GM12878 (cell line): ENCODE measurements at regions not wholly inside any gene's neighbourhood (a gene's known extent, or its start where the extent isn't known, plus 50 kb on each side); places are given as distances from the start of the nearest gene placed in this dataset.

Experiments
- ATAC-seq: fragments of 200-7000 bp; cut with Tn5 transposase; 3 replicates; pipeline ENCODE4 v1.9.1; 2020; ENCODE audit warnings: mild to moderate bottlenecking, moderate library complexity
- BruUV-seq: library from RNA; stranded (reverse); fragments of 400-500 nt; replicated peaks from 2 replicates; lab custom pipeline; 2021; lab: Mats Ljungman, UMichigan
- CTCF ChIA-PET: fragments of 300-600 bp; sonication (Branson Sonifier 250); formaldehyde crosslinking; extraction: SDS; loops from one replicate; lab custom pipeline; 2021; ENCODE audit warnings: inconsistent platforms; lab: Yijun Ruan, JAX
- POLR2A ChIA-PET: fragments of 350-600 bp; formaldehyde crosslinking; extraction: SDS; loops from one replicate; lab custom pipeline; 2021; ENCODE audit warnings: inconsistent platforms; lab: Charles Lee
- RAD21 ChIA-PET: fragments of 300-600 bp; sonication (Branson Sonifier 250); formaldehyde crosslinking; loops from one replicate; lab custom pipeline; 2023; ENCODE audit warnings: antibody characterized with exemption; ENCODE audit not compliant: unreplicated experiment; lab: Charles Lee
- SMC1A ChIA-PET: fragments of 300-600 bp; sonication (Branson Sonifier 250); formaldehyde crosslinking; loops from one replicate; lab custom pipeline; 2023; ENCODE audit not compliant: unreplicated experiment, uncharacterized antibody; lab: Charles Lee
- DNase-seq: peaks from one replicate; pipeline ENCODE4 v3.0.0-alpha.2; 2011; ENCODE audit warnings: low read depth, low spot score
- FAIRE-seq: peaks from 3 replicates; lab custom pipeline; 2011; peaks lifted over from hg19 to GRCh38; lab: Jason Lieb, UNC
- H2AFZ ChIP-seq: 2 replicates; pipeline ENCODE4 v1.6.0; 2011; ENCODE audit warnings: low read depth, low read length, control low read depth; ENCODE audit not compliant: control insufficient read depth
- H3K27ac ChIP-seq: 2 replicates; pipeline ENCODE4 v1.5.1; 2011; ENCODE audit warnings: control low read depth; ENCODE audit not compliant: control insufficient read depth, insufficient read depth
- H3K27me3 ChIP-seq, 2 experiments: replicated peaks in 1 of 2; 2 replicates each; pipeline versions ENCODE4 v1.6.0 to v1.6.1; 2011; ENCODE audit warnings: low read length in 1 of 2; ENCODE audit not compliant: control insufficient read depth in 2 of 2, insufficient read depth in 2 of 2
- H3K36me3 ChIP-seq, 2 experiments: 2 replicates each; pipeline ENCODE4 v1.5.1; 2011; ENCODE audit warnings: low read length in 1 of 2; ENCODE audit not compliant: control insufficient read depth in 2 of 2, insufficient read depth in 2 of 2
- H3K4me1 ChIP-seq: 2 replicates; pipeline ENCODE4 v1.6.1; 2011; ENCODE audit warnings: mild to moderate bottlenecking, low read length, moderate library complexity, mixed read lengths; ENCODE audit not compliant: control insufficient read depth, insufficient read depth
- H3K4me2 ChIP-seq: 2 replicates; pipeline ENCODE4 v1.6.0; 2011; ENCODE audit warnings: control low read depth; ENCODE audit not compliant: control insufficient read depth, insufficient read depth
- H3K4me3 ChIP-seq: fragments of 200-600 bp; sonication (generic); 2 replicates; pipeline ENCODE4 v1.5.1; 2016
- H3K79me2 ChIP-seq: 2 replicates; pipeline ENCODE4 v1.6.0; 2011; ENCODE audit warnings: low read length; ENCODE audit not compliant: control insufficient read depth, insufficient read depth
- H3K9ac ChIP-seq: 2 replicates; pipeline ENCODE4 v1.8.0; 2011; ENCODE audit warnings: low read length, control low read depth, mixed read lengths; ENCODE audit not compliant: control insufficient read depth, insufficient read depth
- H3K9me3 ChIP-seq: replicated peaks from 3 replicates; pipeline ENCODE4 v1.5.1; 2011; ENCODE audit warnings: mild to moderate bottlenecking, low read length; ENCODE audit not compliant: control insufficient read depth, insufficient read depth
- H4K20me1 ChIP-seq: 2 replicates; pipeline ENCODE4 v1.6.0; 2011; ENCODE audit not compliant: control insufficient read depth, insufficient read depth
- ATF3 ChIP-seq: IDR thresholded peaks from 2 replicates; pipeline ENCODE4 v1.6.1; 2011; ENCODE audit warnings: low read depth, mild to moderate bottlenecking, low read length, moderate library complexity, borderline replicate concordance; ENCODE audit errors: extremely low read depth
- CEBPB ChIP-seq, 2 experiments: fragments of 150-350 bp in 1 of 2; IDR thresholded peaks; 2 replicates each; pipeline ENCODE4 v1.6.1; 2012 to 2014; ENCODE audit warnings: low read depth in 2 of 2, low read length in 2 of 2, borderline replicate concordance in 1 of 2, inconsistent platforms in 1 of 2
- E2F8 ChIP-seq: fragments of 450-650 bp; IDR thresholded peaks from 2 replicates; pipeline ENCODE4 v1.6.1; 2018; ENCODE audit warnings: mild to moderate bottlenecking, low read depth, moderate library complexity; ENCODE audit not compliant: partially characterized antibody
- ELK1 ChIP-seq: IDR thresholded peaks from 2 replicates; pipeline ENCODE4 v1.6.1; 2012; ENCODE audit warnings: low read depth, low read length, improper control_type of control experiment
- HCFC1 ChIP-seq: fragments of 150-350 bp; IDR thresholded peaks from 2 replicates; pipeline ENCODE4 v1.6.1; 2014; ENCODE audit warnings: low read length
- IKZF1 ChIP-seq: fragments of 450-650 bp; conservative IDR thresholded peaks from 2 replicates; pipeline ENCODE4 v1.6.1; 2017; ENCODE audit warnings: antibody characterized with exemption, mild to moderate bottlenecking
- MAX ChIP-seq: IDR thresholded peaks from 2 replicates; pipeline ENCODE4 v1.6.1; 2012; ENCODE audit warnings: low read depth, low read length, improper control_type of control experiment
- MXI1 ChIP-seq: fragments of 150-350 bp; IDR thresholded peaks from 2 replicates; pipeline ENCODE4 v1.6.1; 2011; ENCODE audit warnings: low read depth, mild to moderate bottlenecking, inconsistent platforms, low read length, improper control_type of control experiment
- RAD21 ChIP-seq: IDR thresholded peaks from 2 replicates; pipeline ENCODE4 v1.6.1; 2011; ENCODE audit warnings: mild to moderate bottlenecking, low read depth, low read length, moderate library complexity; ENCODE audit not compliant: insufficient read depth
- RAD51 ChIP-seq: fragments of 450-650 bp; IDR thresholded peaks from 2 replicates; pipeline ENCODE4 v1.6.1; 2016; ENCODE audit warnings: moderate library complexity, mild to moderate bottlenecking, inconsistent platforms
- SIN3A ChIP-seq: IDR thresholded peaks from 2 replicates; pipeline ENCODE4 v1.6.1; 2012; ENCODE audit warnings: low read depth, low read length, improper control_type of control experiment
- SIX5 ChIP-seq: IDR thresholded peaks from 2 replicates; pipeline ENCODE4 v1.6.1; 2011; ENCODE audit warnings: mild to moderate bottlenecking, low read depth, low read length, moderate library complexity; ENCODE audit not compliant: severe bottlenecking
- SUPT20H ChIP-seq: IDR thresholded peaks from 2 replicates; pipeline ENCODE4 v1.6.1; 2011; ENCODE audit warnings: low read depth, mild to moderate bottlenecking, low read length, moderate library complexity, borderline replicate concordance; ENCODE audit not compliant: control insufficient read depth
- ZBTB33 ChIP-seq: fragments of 450-650 bp; IDR thresholded peaks from 2 replicates; pipeline ENCODE4 v1.6.1; 2017; ENCODE audit warnings: mild to moderate bottlenecking
- ZNF24 ChIP-seq: fragments of 450-650 bp; IDR thresholded peaks from 2 replicates; pipeline ENCODE4 v1.6.1; 2017; ENCODE audit warnings: antibody characterized with exemption, mild to moderate bottlenecking
- WGBS: methylation state at CpG from one replicate; pipeline ENCODE4 v1.1.6; 2016; ENCODE audit warnings: low lambda C conversion rate; ENCODE audit not compliant: insufficient replicate concordance, insufficient coverage; ENCODE audit errors: missing lambda C conversion rate; 5-methylcytosine and 5-hydroxymethylcytosine counted together
- in situ Hi-C: fragments of 300-500 bp; cut with MboI; formaldehyde crosslinking; loops from 9 replicates; pipeline ENCODE4 v1.14.3; 2018; ENCODE audit warnings: mixed read lengths
- intact Hi-C: fragments of 100-400 bp; cut with micrococcal nuclease; formaldehyde crosslinking; loops from one replicate; pipeline ENCODE4 v1.14.2; 2022; ENCODE audit not compliant: unreplicated experiment

GRCh38 chr3:176867681-176868663 is 329.3 kb downstream of the TBL1XR1 start (continued):
- TF ChIP-seq ZBTB33 (no peak), MXI1 (no peak), CEBPB (IDR thresholded peaks at IDR 0.05; ENCODE audit: borderline replicate concordance in 1 of 2, low read depth in 2 of 2, low read length in 2 of 2) (no peak), ZNF24 (no peak), E2F8 (no peak)

- in situ Hi-C loops (no loop called here), intact Hi-C loops (no loop called here)
- no peaks in the 10 kb centered on the region for H4K20me1 ChIP-seq
- FAIRE-seq: no peak
- SMC1A ChIA-PET: no interaction called here
- no peaks in the 10 kb centered on the region for H3K36me3 ChIP-seq
- H2AFZ ChIP-seq: no peak overlapping the region
- H3K9me3 ChIP-seq: no peaks in the 10 kb centered on the region
- H3K79me2 ChIP-seq: no peaks in the 10 kb centered on the region
- CTCF ChIA-PET: no interaction called here
- DNase-seq: no peak
- WGBS: 10% methylated on average over 4 of the region's 4 CpGs
- H3K27me3 ChIP-seq: no peaks in the 10 kb centered on the region
- no peak for ATAC-seq
- BruUV-seq: no TSS peak
- no peak overlapping the region for H3K4me3 ChIP-seq
- H3K4me2 ChIP-seq: no peak overlapping the region
- POLR2A ChIA-PET: no interaction called here
- H3K9ac ChIP-seq: no peak overlapping the region
- RAD21 ChIA-PET: no interaction called here
- no peak overlapping the region for H3K27ac ChIP-seq
- H3K4me1 ChIP-seq: no peaks in the 10 kb centered on the region
- no peak for TF ChIP-seq IKZF1
- no peak for TF ChIP-seq SIN3A
- TF ChIP-seq SIX5: no peak
- TF ChIP-seq ATF3: no peak
- TF ChIP-seq MAX: no peak
- no peak for TF ChIP-seq ELK1
- no peak for TF ChIP-seq RAD21
- no peak for TF ChIP-seq RAD51
- TF ChIP-seq SUPT20H: no peak
- no peak for TF ChIP-seq HCFC1
Observed at GRCh38 chr3:176861137-176861536, 336.1 kb downstream of the TBL1XR1 start.
